GM12873 (cell line): ENCODE measurements at regions not wholly inside any gene's neighbourhood (a gene's known extent, or its start where the extent isn't known, plus 50 kb on each side); places are given as distances from the start of the nearest gene placed in this dataset.

Experiments
- CTCF ChIP-seq: IDR thresholded peaks from 2 replicates; pipeline ENCODE4 v1.5.1; 2012; ENCODE audit warnings: low read depth, mild to moderate bottlenecking, moderate library complexity, low read length, control low read depth; ENCODE audit not compliant: insufficient read depth; ENCODE audit errors: missing control alignments

- no peak for TF ChIP-seq CTCF
Measured at GRCh38 chr6:27854421-27854820, 57.8 kb downstream of the OR2B2 start.

GRCh38 chr6:27851440-27851839, 60.8 kb downstream of the OR2B2 start:
- TF ChIP-seq CTCF, result no peak

GRCh38 chr6:27847706-27848105, 64.5 kb downstream of the OR2B2 start:
- no peak for TF ChIP-seq CTCF

GRCh38 chr6:27840572-27840971, 71.6 kb downstream of the OR2B2 start:
- TF ChIP-seq CTCF, result no peak

- no peak for TF ChIP-seq CTCF
Measured at GRCh38 chr6:27839626-27840475, 72.3 kb downstream of the OR2B2 start.

GRCh38 chr6:27838945-27839625, 73.1 kb downstream of the OR2B2 start:
- TF ChIP-seq CTCF, result no peak
